ENCODE measurements at regions not wholly inside any gene's neighbourhood (a gene's known extent, or its start where the extent isn't known, plus 50 kb on each side); places are given as distances from the start of the nearest gene placed in this dataset.

- Mint-ChIP-seq H3K27me3 (ENCODE audit: low read depth) (no peaks in the 10 kb centered on the region), H3K27ac (no peak overlapping the region), H3K4me1 (ENCODE audit: low read depth) (no peaks in the 10 kb centered on the region), H3K4me3 (no peak overlapping the region), H3K36me3 (ENCODE audit: low read depth) (peaks cover 3% of the 10 kb centered on the region), H3K9me3 (peaks cover 36% of the 10 kb centered on the region)
- DNase-seq = no peak
- CTCF ChIA-PET = interaction anchor here (0.6 kb wide), 1 partner anchor 298 kb away, joined by 3 read pairs; no protein-coding TSS in a partner anchor
- intact Hi-C loops (cut with micrococcal nuclease) = no loop called here
Measured at GRCh38 chr7:68998136-68998535, 600.1 kb upstream of the AUTS2 start.

GRCh38 chr7:69002416-69002815 lies 595.9 kb upstream of the AUTS2 start:
- peaks cover 3% of the 10 kb centered on the region for H3K36me3 Mint-ChIP-seq (ENCODE audit: low read depth)
- no peak for DNase-seq
- no peak overlapping the region for H3K4me3 Mint-ChIP-seq
- H3K27me3 Mint-ChIP-seq (ENCODE audit: low read depth) = no peaks in the 10 kb centered on the region
- no peaks in the 10 kb centered on the region for H3K4me1 Mint-ChIP-seq (ENCODE audit: low read depth)
- no peak overlapping the region for H3K27ac Mint-ChIP-seq
- CTCF ChIA-PET = no interaction called here
- intact Hi-C loops (cut with micrococcal nuclease) = no loop called here
- peaks cover 30% of the 10 kb centered on the region for H3K9me3 Mint-ChIP-seq

- H3K36me3 Mint-ChIP-seq (ENCODE audit: low read depth) = no peaks in the 10 kb centered on the region
- CTCF ChIA-PET = no interaction called here
- H3K4me1 Mint-ChIP-seq (ENCODE audit: low read depth) = no peaks in the 10 kb centered on the region
- no peak for DNase-seq
- H3K9me3 Mint-ChIP-seq = peaks cover 15% of the 10 kb centered on the region
- no peak overlapping the region for H3K4me3 Mint-ChIP-seq
- no peaks in the 10 kb centered on the region for H3K27me3 Mint-ChIP-seq (ENCODE audit: low read depth)
- intact Hi-C loops (cut with micrococcal nuclease) = no loop called here
- no peak overlapping the region for H3K27ac Mint-ChIP-seq
Measured at GRCh38 chr7:69012149-69012548, 586.1 kb upstream of the AUTS2 start.

- intact Hi-C loops (cut with micrococcal nuclease) = no loop called here
- no peaks in the 10 kb centered on the region for H3K36me3 Mint-ChIP-seq (ENCODE audit: low read depth)
- no peaks in the 10 kb centered on the region for H3K27me3 Mint-ChIP-seq (ENCODE audit: low read depth)
- H3K9me3 Mint-ChIP-seq = peaks cover 23% of the 10 kb centered on the region
- no peak overlapping the region for H3K4me3 Mint-ChIP-seq
- CTCF ChIA-PET = no interaction called here
- no peak for DNase-seq
- H3K27ac Mint-ChIP-seq = no peak overlapping the region
- no peaks in the 10 kb centered on the region for H3K4me1 Mint-ChIP-seq (ENCODE audit: low read depth)
Measured at GRCh38 chr7:69017208-69017607, 581.1 kb upstream of the AUTS2 start.

GRCh38 chr7:69018200-69018599 lies 580.1 kb upstream of the AUTS2 start:
- no peak overlapping the region for H3K4me3 Mint-ChIP-seq
- H3K4me1 Mint-ChIP-seq (ENCODE audit: low read depth) = no peaks in the 10 kb centered on the region
- H3K27me3 Mint-ChIP-seq (ENCODE audit: low read depth) = no peaks in the 10 kb centered on the region
- H3K36me3 Mint-ChIP-seq (ENCODE audit: low read depth) = no peaks in the 10 kb centered on the region
- intact Hi-C loops (cut with micrococcal nuclease) = no loop called here
- CTCF ChIA-PET = no interaction called here
- peaks cover 23% of the 10 kb centered on the region for H3K9me3 Mint-ChIP-seq
- no peak for DNase-seq
- H3K27ac Mint-ChIP-seq = no peak overlapping the region

- Mint-ChIP-seq H3K4me3 (no peak overlapping the region), H3K9me3 (peaks cover 20% of the 10 kb centered on the region), H3K27ac (no peak overlapping the region), H3K27me3 (ENCODE audit: low read depth) (no peaks in the 10 kb centered on the region), H3K4me1 (ENCODE audit: low read depth) (no peaks in the 10 kb centered on the region), H3K36me3 (ENCODE audit: low read depth) (no peaks in the 10 kb centered on the region)
- DNase-seq = no peak
- CTCF ChIA-PET = no interaction called here
- intact Hi-C loops (cut with micrococcal nuclease) = no loop called here
Measured at GRCh38 chr7:69019437-69019836, 578.8 kb upstream of the AUTS2 start.

GRCh38 chr7:69020536-69020935 lies 577.7 kb upstream of the AUTS2 start:
- H3K27me3 Mint-ChIP-seq (ENCODE audit: low read depth) = no peaks in the 10 kb centered on the region
- intact Hi-C loops (cut with micrococcal nuclease) = no loop called here
- H3K4me1 Mint-ChIP-seq (ENCODE audit: low read depth) = no peaks in the 10 kb centered on the region
- H3K36me3 Mint-ChIP-seq (ENCODE audit: low read depth) = no peaks in the 10 kb centered on the region
- CTCF ChIA-PET = no interaction called here
- DNase-seq = no peak
- H3K9me3 Mint-ChIP-seq = peaks cover 16% of the 10 kb centered on the region
- no peak overlapping the region for H3K27ac Mint-ChIP-seq
- no peak overlapping the region for H3K4me3 Mint-ChIP-seq

- Mint-ChIP-seq H3K27me3 (ENCODE audit: low read depth) (no peaks in the 10 kb centered on the region), H3K27ac (no peak overlapping the region), H3K9me3 (peaks cover 7% of the 10 kb centered on the region), H3K36me3 (ENCODE audit: low read depth) (no peaks in the 10 kb centered on the region), H3K4me1 (ENCODE audit: low read depth) (no peaks in the 10 kb centered on the region), H3K4me3 (no peak overlapping the region)
- intact Hi-C loops (cut with micrococcal nuclease) = no loop called here
- no peak for DNase-seq
- CTCF ChIA-PET = no interaction called here
Measured at GRCh38 chr7:69025249-69025648, 573.0 kb upstream of the AUTS2 start.

- Mint-ChIP-seq H3K9me3 (peaks cover 6% of the 10 kb centered on the region), H3K4me3 (no peak overlapping the region), H3K27me3 (ENCODE audit: low read depth) (no peaks in the 10 kb centered on the region), H3K27ac (no peak overlapping the region), H3K36me3 (ENCODE audit: low read depth) (no peaks in the 10 kb centered on the region), H3K4me1 (ENCODE audit: low read depth) (no peaks in the 10 kb centered on the region)
- no peak for DNase-seq
- CTCF ChIA-PET = no interaction called here
- intact Hi-C loops (cut with micrococcal nuclease) = no loop called here
Measured at GRCh38 chr7:69032848-69033247, 565.4 kb upstream of the AUTS2 start.

- Mint-ChIP-seq H3K4me3 (no peak overlapping the region), H3K36me3 (ENCODE audit: low read depth) (no peaks in the 10 kb centered on the region), H3K27ac (no peak overlapping the region), H3K9me3 (peaks cover 5% of the 10 kb centered on the region), H3K27me3 (ENCODE audit: low read depth) (no peaks in the 10 kb centered on the region), H3K4me1 (ENCODE audit: low read depth) (no peaks in the 10 kb centered on the region)
- CTCF ChIA-PET = no interaction called here
- intact Hi-C loops (cut with micrococcal nuclease) = no loop called here
- no peak for DNase-seq
Measured at GRCh38 chr7:69035826-69036225, 562.4 kb upstream of the AUTS2 start.

- Mint-ChIP-seq H3K36me3 (ENCODE audit: low read depth) (no peaks in the 10 kb centered on the region), H3K4me3 (no peak overlapping the region), H3K9me3 (peaks cover 5% of the 10 kb centered on the region), H3K27me3 (ENCODE audit: low read depth) (no peaks in the 10 kb centered on the region), H3K27ac (no peak overlapping the region), H3K4me1 (ENCODE audit: low read depth) (no peaks in the 10 kb centered on the region)
- no peak for DNase-seq
- intact Hi-C loops (cut with micrococcal nuclease) = no loop called here
- CTCF ChIA-PET = interaction anchor here (0.7 kb wide), 1 partner anchor 152 kb away, joined by 4 read pairs; no protein-coding TSS in a partner anchor
Measured at GRCh38 chr7:69036301-69036700, 562.0 kb upstream of the AUTS2 start.

- CTCF ChIA-PET = no interaction called here
Measured at GRCh38 chr7:69038915-69039314, 559.4 kb upstream of the AUTS2 start.

GRCh38 chr7:69042138-69042537 lies 556.1 kb upstream of the AUTS2 start:
- no peak overlapping the region for H3K4me3 Mint-ChIP-seq
- H3K4me1 Mint-ChIP-seq (ENCODE audit: low read depth) = no peaks in the 10 kb centered on the region
- CTCF ChIA-PET = no interaction called here
- no peak overlapping the region for H3K27ac Mint-ChIP-seq
- DNase-seq = no peak
- H3K9me3 Mint-ChIP-seq = peaks cover 12% of the 10 kb centered on the region
- no peaks in the 10 kb centered on the region for H3K36me3 Mint-ChIP-seq (ENCODE audit: low read depth)
- intact Hi-C loops (cut with micrococcal nuclease) = no loop called here
- H3K27me3 Mint-ChIP-seq (ENCODE audit: low read depth) = no peaks in the 10 kb centered on the region

More at GRCh38 chr7:69038915-69039314, 559.4 kb upstream of the AUTS2 start:
- H3K27ac Mint-ChIP-seq = no peak overlapping the region
- H3K4me1 Mint-ChIP-seq (ENCODE audit: low read depth) = no peaks in the 10 kb centered on the region
- H3K4me3 Mint-ChIP-seq = no peak overlapping the region
- DNase-seq = no peak
- H3K9me3 Mint-ChIP-seq = peaks cover 13% of the 10 kb centered on the region
- H3K36me3 Mint-ChIP-seq (ENCODE audit: low read depth) = no peaks in the 10 kb centered on the region
- intact Hi-C loops (cut with micrococcal nuclease) = no loop called here
- no peaks in the 10 kb centered on the region for H3K27me3 Mint-ChIP-seq (ENCODE audit: low read depth)

Data from activated naive CD4-positive, alpha-beta T cell treated with anti-CD3 and anti-CD28 coated beads for 36 hours (primary cell).